Neural cell (in vitro differentiated cells): ENCODE measurements at regions not wholly inside any gene's neighbourhood (a gene's known extent, or its start where the extent isn't known, plus 50 kb on each side); places are given as distances from the start of the nearest gene placed in this dataset.

Experiments used
- H2AFZ ChIP-seq: fragments of 200-600, 300-800 bp; sonication (generic), shearing (Covaris generic); 2 replicates; pipeline ENCODE4 v1.6.0; 2014; ENCODE audit warnings: low read depth, mild to moderate bottlenecking, antibody characterized with exemption, low read length, moderate library complexity
- H3F3A ChIP-seq: fragments of 200-600 bp; shearing (Covaris generic); 2 replicates; pipeline ENCODE4 v1.6.1; 2016; ENCODE audit warnings: mild to moderate bottlenecking, moderate library complexity, mixed read lengths, antibody characterized with exemption, low read length; ENCODE audit not compliant: insufficient read depth, poor library complexity, severe bottlenecking
- H3K27ac ChIP-seq: fragments of 200-600, 300-800 bp; sonication (generic), shearing (Covaris generic); 2 replicates; pipeline ENCODE4 v1.5.1; 2014; ENCODE audit warnings: mild to moderate bottlenecking, low read length, moderate library complexity
- H3K27me3 ChIP-seq: fragments of 300-800, 200-600 bp; sonication (generic), shearing (Covaris generic); 2 replicates; pipeline ENCODE4 v1.6.0; 2014; ENCODE audit warnings: mild to moderate bottlenecking, low read depth, low read length, moderate library complexity; ENCODE audit not compliant: insufficient read depth
- H3K36me3 ChIP-seq: fragments of 300-800, 200-600 bp; sonication (generic), shearing (Covaris generic); 2 replicates; pipeline ENCODE4 v1.5.1; 2014; ENCODE audit warnings: mild to moderate bottlenecking, antibody characterized with exemption, low read length, moderate library complexity; ENCODE audit not compliant: insufficient read depth
- H3K4me2 ChIP-seq: fragments of 300-800, 200-600 bp; sonication (generic), shearing (Covaris generic); 2 replicates; pipeline ENCODE4 v1.6.0; 2014; ENCODE audit warnings: mild to moderate bottlenecking, low read length
- H3K4me3 ChIP-seq: fragments of 300-800, 200-600 bp; sonication (generic), shearing (Covaris generic); 2 replicates; pipeline ENCODE4 v1.5.1; 2014; ENCODE audit warnings: mild to moderate bottlenecking, low read length, moderate library complexity
- H3K79me2 ChIP-seq: fragments of 200-600 bp; shearing (Covaris generic); replicated peaks from 2 replicates; pipeline ENCODE4 v1.6.0; 2014; ENCODE audit warnings: mild to moderate bottlenecking, low read length, moderate library complexity; ENCODE audit not compliant: insufficient read depth
- H3K9ac ChIP-seq: fragments of 300-800, 200-600 bp; sonication (generic), shearing (Covaris generic); 2 replicates; pipeline ENCODE4 v1.6.1; 2016; ENCODE audit warnings: mild to moderate bottlenecking, low read length, mixed read lengths
- H3K9me2 ChIP-seq: fragments of 200-600 bp; shearing (Covaris generic); 2 replicates; pipeline ENCODE4 v1.6.1; 2016; ENCODE audit warnings: mild to moderate bottlenecking, low read length, mixed read lengths; ENCODE audit not compliant: insufficient read depth
- H3K9me3 ChIP-seq: fragments of 200-600, 300-800 bp; sonication (generic), shearing (Covaris generic); 2 replicates; pipeline ENCODE4 v1.6.1; 2016; ENCODE audit warnings: mild to moderate bottlenecking, mixed run types, low read length, moderate library complexity, mixed read lengths
- H4K20me1 ChIP-seq: fragments of 200-600 bp; shearing (Covaris generic); 2 replicates; pipeline ENCODE4 v1.6.1; 2016; ENCODE audit warnings: mild to moderate bottlenecking, mixed run types; ENCODE audit not compliant: insufficient read depth
- EP300 ChIP-seq: fragments of 450-650 bp; conservative IDR thresholded peaks from 2 replicates; pipeline ENCODE4 v1.6.1; 2014; ENCODE audit warnings: antibody characterized with exemption, mild to moderate bottlenecking, moderate library complexity; ENCODE audit not compliant: poor library complexity, severe bottlenecking
- EZH2 ChIP-seq: fragments of 200-600, 300-800 bp; shearing (Covaris generic), sonication (generic); IDR thresholded peaks from 2 replicates; pipeline ENCODE4 v1.6.1; 2014; ENCODE audit warnings: antibody characterized with exemption, low read length, borderline replicate concordance, mild to moderate bottlenecking; ENCODE audit not compliant: insufficient read depth, poor library complexity, severe bottlenecking
- MXI1 ChIP-seq: fragments of 450-650 bp; conservative IDR thresholded peaks from 2 replicates; pipeline ENCODE4 v1.6.1; 2014; ENCODE audit warnings: antibody characterized with exemption, mild to moderate bottlenecking; ENCODE audit not compliant: poor library complexity, severe bottlenecking
- POLR2AphosphoS5 ChIP-seq: IDR thresholded peaks from 2 replicates; pipeline ENCODE4 v1.6.1; 2012
- RAD21 ChIP-seq: fragments of 450-650 bp; conservative IDR thresholded peaks from 2 replicates; pipeline ENCODE4 v1.6.1; 2014; ENCODE audit warnings: antibody characterized with exemption, mild to moderate bottlenecking, moderate library complexity
- SMC3 ChIP-seq: fragments of 450-650 bp; conservative IDR thresholded peaks from 2 replicates; pipeline ENCODE4 v1.6.1; 2014; ENCODE audit warnings: antibody characterized with exemption, mild to moderate bottlenecking, moderate library complexity; ENCODE audit not compliant: poor library complexity
- TAF1 ChIP-seq: IDR thresholded peaks from 2 replicates; pipeline ENCODE4 v1.6.1; 2012; ENCODE audit warnings: low read depth
- TF ChIP-seq, protein P1 (sequence below): fragments of 450-650 bp; IDR thresholded peaks from 2 replicates; pipeline ENCODE4 v1.5.1; 2014; ENCODE audit warnings: antibody characterized with exemption, mild to moderate bottlenecking, moderate library complexity; ENCODE audit not compliant: poor library complexity, severe bottlenecking
- TF ChIP-seq, protein P2 (sequence below): IDR thresholded peaks from 2 replicates; pipeline ENCODE4 v1.6.1; 2012; ENCODE audit warnings: borderline replicate concordance

- Histone ChIP-seq H3K4me3 (no peak overlapping the region), H3F3A (no peaks in the 10 kb centered on the region), H3K9me3 (no peaks in the 10 kb centered on the region), H4K20me1 (no peaks in the 10 kb centered on the region), H3K9me2 (no peaks in the 10 kb centered on the region), H3K27ac (no peak overlapping the region), H2AFZ (no peak overlapping the region), H3K36me3 (no peaks in the 10 kb centered on the region), H3K9ac (no peak overlapping the region), H3K79me2 (no peaks in the 10 kb centered on the region), H3K27me3 (no peaks in the 10 kb centered on the region), H3K4me2 (no peak overlapping the region)
- TF ChIP-seq, protein P1, sequence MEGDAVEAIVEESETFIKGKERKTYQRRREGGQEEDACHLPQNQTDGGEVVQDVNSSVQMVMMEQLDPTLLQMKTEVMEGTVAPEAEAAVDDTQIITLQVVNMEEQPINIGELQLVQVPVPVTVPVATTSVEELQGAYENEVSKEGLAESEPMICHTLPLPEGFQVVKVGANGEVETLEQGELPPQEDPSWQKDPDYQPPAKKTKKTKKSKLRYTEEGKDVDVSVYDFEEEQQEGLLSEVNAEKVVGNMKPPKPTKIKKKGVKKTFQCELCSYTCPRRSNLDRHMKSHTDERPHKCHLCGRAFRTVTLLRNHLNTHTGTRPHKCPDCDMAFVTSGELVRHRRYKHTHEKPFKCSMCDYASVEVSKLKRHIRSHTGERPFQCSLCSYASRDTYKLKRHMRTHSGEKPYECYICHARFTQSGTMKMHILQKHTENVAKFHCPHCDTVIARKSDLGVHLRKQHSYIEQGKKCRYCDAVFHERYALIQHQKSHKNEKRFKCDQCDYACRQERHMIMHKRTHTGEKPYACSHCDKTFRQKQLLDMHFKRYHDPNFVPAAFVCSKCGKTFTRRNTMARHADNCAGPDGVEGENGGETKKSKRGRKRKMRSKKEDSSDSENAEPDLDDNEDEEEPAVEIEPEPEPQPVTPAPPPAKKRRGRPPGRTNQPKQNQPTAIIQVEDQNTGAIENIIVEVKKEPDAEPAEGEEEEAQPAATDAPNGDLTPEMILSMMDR = no peak
- TF ChIP-seq MXI1 (no peak), EZH2 (no peak), SMC3 (no peak), POLR2AphosphoS5 (no peak), EP300 (no peak), RAD21 (no peak), TAF1 (no peak)
- TF ChIP-seq, protein P2, sequence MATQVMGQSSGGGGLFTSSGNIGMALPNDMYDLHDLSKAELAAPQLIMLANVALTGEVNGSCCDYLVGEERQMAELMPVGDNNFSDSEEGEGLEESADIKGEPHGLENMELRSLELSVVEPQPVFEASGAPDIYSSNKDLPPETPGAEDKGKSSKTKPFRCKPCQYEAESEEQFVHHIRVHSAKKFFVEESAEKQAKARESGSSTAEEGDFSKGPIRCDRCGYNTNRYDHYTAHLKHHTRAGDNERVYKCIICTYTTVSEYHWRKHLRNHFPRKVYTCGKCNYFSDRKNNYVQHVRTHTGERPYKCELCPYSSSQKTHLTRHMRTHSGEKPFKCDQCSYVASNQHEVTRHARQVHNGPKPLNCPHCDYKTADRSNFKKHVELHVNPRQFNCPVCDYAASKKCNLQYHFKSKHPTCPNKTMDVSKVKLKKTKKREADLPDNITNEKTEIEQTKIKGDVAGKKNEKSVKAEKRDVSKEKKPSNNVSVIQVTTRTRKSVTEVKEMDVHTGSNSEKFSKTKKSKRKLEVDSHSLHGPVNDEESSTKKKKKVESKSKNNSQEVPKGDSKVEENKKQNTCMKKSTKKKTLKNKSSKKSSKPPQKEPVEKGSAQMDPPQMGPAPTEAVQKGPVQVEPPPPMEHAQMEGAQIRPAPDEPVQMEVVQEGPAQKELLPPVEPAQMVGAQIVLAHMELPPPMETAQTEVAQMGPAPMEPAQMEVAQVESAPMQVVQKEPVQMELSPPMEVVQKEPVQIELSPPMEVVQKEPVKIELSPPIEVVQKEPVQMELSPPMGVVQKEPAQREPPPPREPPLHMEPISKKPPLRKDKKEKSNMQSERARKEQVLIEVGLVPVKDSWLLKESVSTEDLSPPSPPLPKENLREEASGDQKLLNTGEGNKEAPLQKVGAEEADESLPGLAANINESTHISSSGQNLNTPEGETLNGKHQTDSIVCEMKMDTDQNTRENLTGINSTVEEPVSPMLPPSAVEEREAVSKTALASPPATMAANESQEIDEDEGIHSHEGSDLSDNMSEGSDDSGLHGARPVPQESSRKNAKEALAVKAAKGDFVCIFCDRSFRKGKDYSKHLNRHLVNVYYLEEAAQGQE = no peak
These were observed 208.5 kb downstream of the PTEN start for GRCh38 chr10:88071879-88072278.

DNA sequence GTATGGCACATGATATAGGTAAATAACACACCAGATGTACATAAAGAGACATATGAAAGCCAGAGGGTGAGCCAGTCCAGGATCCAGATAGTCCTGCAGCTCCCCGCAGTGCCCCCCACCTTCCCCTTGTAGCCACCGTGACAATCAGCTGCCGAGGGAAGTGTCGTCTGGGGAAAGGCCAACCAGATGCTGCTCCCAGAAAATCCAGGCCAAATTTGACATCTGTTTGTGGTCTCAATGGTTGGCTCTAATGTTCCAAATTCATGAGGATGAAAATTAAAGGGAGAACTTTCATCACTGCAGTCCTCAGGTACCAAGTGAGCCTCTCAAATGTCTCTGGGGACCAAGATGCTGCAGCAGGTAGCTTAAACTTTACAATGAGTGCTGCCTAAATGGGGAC is 210.3 kb downstream of the PTEN start:
- no peak overlapping the region for H2AFZ ChIP-seq
- TF ChIP-seq SMC3 (no peak), POLR2AphosphoS5 (no peak), TAF1 (no peak), EZH2 (no peak), EP300 (no peak), MXI1 (no peak), RAD21 (no peak)
- TF ChIP-seq, protein P1 = no peak
- TF ChIP-seq, protein P2 = no peak

More for the DNA sequence above, 210.3 kb downstream of the PTEN start:
- Histone ChIP-seq H4K20me1 (no peaks in the 10 kb centered on the region), H3K4me2 (no peak overlapping the region), H3K79me2 (no peaks in the 10 kb centered on the region), H3F3A (no peaks in the 10 kb centered on the region), H3K9me2 (no peaks in the 10 kb centered on the region), H3K9me3 (no peaks in the 10 kb centered on the region), H3K27ac (no peak overlapping the region), H3K27me3 (no peaks in the 10 kb centered on the region), H3K4me3 (no peak overlapping the region), H3K9ac (no peak overlapping the region), H3K36me3 (no peaks in the 10 kb centered on the region)
